ENCODE measurements at regions not wholly inside any gene's neighbourhood (a gene's known extent, or its start where the extent isn't known, plus 50 kb on each side); places are given as distances from the start of the nearest gene placed in this dataset.

DNA sequence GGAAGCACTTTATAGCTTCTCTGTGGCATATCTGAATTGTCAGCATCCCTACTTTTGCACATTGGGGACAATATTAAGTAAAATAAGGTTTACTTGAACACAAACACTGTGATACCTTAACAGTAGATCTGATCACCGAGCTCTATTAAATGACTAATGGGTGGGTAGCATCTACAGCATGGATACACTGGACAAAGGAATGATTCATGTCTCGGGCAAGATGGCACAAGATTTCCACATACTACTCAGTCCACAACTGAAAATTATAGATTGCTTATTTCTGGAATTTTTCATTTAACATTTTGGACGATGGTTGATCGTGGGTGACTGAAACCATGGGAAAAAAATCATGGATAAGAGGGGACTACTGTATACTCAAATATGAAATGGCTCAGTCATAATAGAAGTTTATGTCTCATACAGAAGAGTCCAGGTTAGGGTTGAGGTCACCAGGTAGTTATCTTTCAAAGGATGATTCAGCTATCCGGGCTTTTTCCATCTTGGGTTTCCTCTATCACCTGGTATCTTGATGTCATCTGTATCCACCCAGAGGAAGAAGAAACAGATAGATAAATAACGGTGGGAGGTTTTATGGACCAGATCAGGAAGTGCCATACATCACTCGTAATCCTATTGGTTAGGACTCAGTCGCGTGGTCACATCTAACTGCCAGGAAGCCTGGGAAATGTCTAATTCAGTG is 320.0 kb upstream of the RARB start:
- Histone ChIP-seq H3K36me3 (ENCODE audit: control insufficient read depth in 2 of 4, insufficient read depth in 4 of 4, low read length in 3 of 4) (no peaks in the 10 kb centered on the region), H2BK120ac (replicated peaks; ENCODE audit: low read depth, low read length) (no peak overlapping the region), H2BK20ac (ENCODE audit: low read length) (no peak overlapping the region), H3K23ac (ENCODE audit: insufficient read length) (no peak overlapping the region), H2BK12ac (ENCODE audit: low read depth, low read length) (no peak overlapping the region), H3K9me3 (ENCODE audit: insufficient read depth in 2 of 2, low read depth in 1 of 2, low read length in 1 of 2) (no peaks in the 10 kb centered on the region), H3K4me2 (ENCODE audit: insufficient read depth in 1 of 2, low read depth in 2 of 2, low read length in 2 of 2) (no peak overlapping the region), H4K20me1 (replicated peaks in 1 of 2; ENCODE audit: control insufficient read depth in 1 of 2, insufficient read depth in 2 of 2, low read length in 2 of 2) (no peaks in the 10 kb centered on the region), H4K5ac (ENCODE audit: insufficient read length, low read depth, low read length) (no peak overlapping the region), H2AK5ac (ENCODE audit: low read depth, low read length) (no peak overlapping the region), H3K23me2 (ENCODE audit: low read depth, low read length) (no peaks in the 10 kb centered on the region), H3K79me2 (ENCODE audit: control insufficient read depth in 1 of 2, insufficient read depth in 2 of 2, low read length in 2 of 2) (no peaks in the 10 kb centered on the region), H3K79me1 (ENCODE audit: low read depth, low read length) (no peaks in the 10 kb centered on the region), H3K4me3 (ENCODE audit: extremely low read depth in 1 of 4, insufficient read depth in 2 of 4, low read depth in 3 of 4, low read length in 4 of 4) (no peak overlapping the region), H3K27ac (ENCODE audit: low read depth, low read length) (no peak overlapping the region), H3K4ac (replicated peaks; ENCODE audit: insufficient read length, low read depth, low read length) (no peak overlapping the region), H3K4me1 (replicated peaks in 1 of 4; ENCODE audit: control insufficient read depth in 3 of 4, insufficient read depth in 4 of 4, low read length in 3 of 4) (no peaks in the 10 kb centered on the region), H4K8ac (ENCODE audit: extremely low read depth, insufficient read depth, low read length) (no peak overlapping the region), H3K14ac (ENCODE audit: insufficient read length) (no peak overlapping the region), H3K56ac (replicated peaks; ENCODE audit: insufficient read length, low read depth, low read length) (no peak overlapping the region), H2BK5ac (ENCODE audit: low read depth, low read length) (no peak overlapping the region), H2AFZ (ENCODE audit: low read length) (no peak overlapping the region), H2BK15ac (ENCODE audit: low read length) (no peak overlapping the region), H3K9ac (replicated peaks in 1 of 4; ENCODE audit: extremely low read depth in 1 of 4, low read depth in 3 of 4, low read length in 3 of 4) (no peak overlapping the region), H4K91ac (replicated peaks; ENCODE audit: insufficient read length, low read length) (no peak overlapping the region), H3K27me3 (replicated peaks in 1 of 4; ENCODE audit: control insufficient read depth in 3 of 4, extremely low read depth in 1 of 4, insufficient read depth in 3 of 4, low read length in 3 of 4) (no peaks in the 10 kb centered on the region), H3K18ac (ENCODE audit: extremely low read depth, low read length) (no peak overlapping the region)
- no peak for FAIRE-seq
- TF ChIP-seq EZH2 (IDR thresholded peaks at IDR 0.05; ENCODE audit: low read depth, low read length, severe bottlenecking) (no peak), BRCA1 (IDR thresholded peaks at IDR 0.05; ENCODE audit: low read depth, low read length) (no peak), SP4 (IDR thresholded peaks at IDR 0.05; ENCODE audit: low read length) (no peak), HDAC2 (IDR thresholded peaks at IDR 0.05; ENCODE audit: borderline replicate concordance in 1 of 2, low read depth in 2 of 2, low read length in 2 of 2) (no peak), SP2 (IDR thresholded peaks at IDR 0.05; ENCODE audit: low read length) (no peak), TAF1 (IDR thresholded peaks at IDR 0.05; ENCODE audit: low read depth, low read length) (no peak), RAD21 (IDR thresholded peaks at IDR 0.05 in 1 of 2, conservative IDR thresholded peaks at IDR 0.05 in 1 of 2; ENCODE audit: low read depth in 2 of 2, low read length in 2 of 2) (no peak), CHD1 (IDR thresholded peaks at IDR 0.05; ENCODE audit: low read depth, low read length) (no peak), SUZ12 (IDR thresholded peaks at IDR 0.05; ENCODE audit: low read length) (no peak), RBBP5 (IDR thresholded peaks at IDR 0.05; ENCODE audit: borderline replicate concordance, low read depth, low read length) (no peak), TAF7 (optimal IDR thresholded peaks at IDR 0.05; ENCODE audit: borderline replicate concordance, low read depth, low read length) (no peak), TEAD4 (IDR thresholded peaks at IDR 0.05; ENCODE audit: low read depth, low read length) (no peak)
- POLR2A ChIA-PET (ENCODE audit: partially characterized antibody) = no interaction called here
- CTCF ChIA-PET (ENCODE audit: partially characterized antibody) = no interaction called here
- 92% methylated on average over 9 of the region's 9 CpGs; no CpG with 5 or more reads in 1 of the 2 experiments for WGBS, 2 experiments (ENCODE audit: extremely low coverage in 1 of 2, insufficient coverage in 1 of 2, insufficient read length in 1 of 2, insufficient replicate concordance in 2 of 2, low coverage in 1 of 2, low lambda C conversion rate in 2 of 2, missing lambda C conversion rate in 1 of 2)
- DNase-seq (ENCODE audit: low read depth in 1 of 2, low spot score in 2 of 2) = no peak

All from H1 (cell line).